ENCODE measurements at regions not wholly inside any gene's neighbourhood (a gene's known extent, or its start where the extent isn't known, plus 50 kb on each side); places are given as distances from the start of the nearest gene placed in this dataset.

- TF ChIP-seq ARNT (IDR thresholded peaks at IDR 0.05) (no peak), HDGF (IDR thresholded peaks at IDR 0.05; ENCODE audit: borderline replicate concordance) (no peak), SUZ12 (IDR thresholded peaks at IDR 0.05) (no peak), NFRKB (IDR thresholded peaks at IDR 0.05) (no peak), ELF4 (IDR thresholded peaks at IDR 0.05) (no peak)
Observed at GRCh38 chr2:175811971-175812370, 190.1 kb downstream of the LNPK start.
